Heart left ventricle (tissue), 16 donors: ENCODE measurements at regions not wholly inside any gene's neighbourhood (a gene's known extent, or its start where the extent isn't known, plus 50 kb on each side); places are given as distances from the start of the nearest gene placed in this dataset.

Source experiments
- ATAC-seq, 4 donors: fragments of 200-7000 bp; cut with Tn5 transposase; one replicate each; pipeline ENCODE4 v1.9.1; 2020 to 2022; ENCODE audit warnings: moderate library complexity in 4 of 4, mild to moderate bottlenecking in 3 of 4, moderate number of reproducible peaks in 1 of 4
- DNase-seq, 5 donors: peaks; one replicate each; pipeline ENCODE4 v3.0.0-alpha.2; 2020
- H3K27ac ChIP-seq, 12 donors: fragments of 200-600 bp; sonication (generic) in 4 of 12; one replicate each; pipeline versions ENCODE4 v1.5.0 to v1.8.0; 2016 to 2022; ENCODE audit warnings: mild to moderate bottlenecking in 2 of 12
- H3K27me3 ChIP-seq, 9 donors: fragments of 200-600 bp; sonication (generic) in 2 of 9; one replicate each; pipeline versions ENCODE4 v1.5.1 to v1.8.0; 2016 to 2022; ENCODE audit warnings: mild to moderate bottlenecking in 3 of 9
- H3K36me3 ChIP-seq, 9 donors: fragments of 200-600 bp; sonication (generic) in 2 of 9; one replicate each; pipeline versions ENCODE4 v1.5.0 to v1.8.0; 2018 to 2022; ENCODE audit warnings: mild to moderate bottlenecking in 2 of 9
- H3K4me1 ChIP-seq, 12 donors: fragments of 200-600 bp; sonication (generic) in 4 of 12; one replicate each; pipeline versions ENCODE4 v1.5.0 to v1.8.0; 2016 to 2022; ENCODE audit warnings: mild to moderate bottlenecking in 3 of 12
- H3K4me3 ChIP-seq, 12 donors: fragments of 200-600 bp; sonication (generic) in 4 of 12; one replicate each; pipeline versions ENCODE4 v1.5.0 to v1.8.0; 2017 to 2022; ENCODE audit warnings: mild to moderate bottlenecking in 9 of 12, moderate library complexity in 4 of 12
- H3K9me3 ChIP-seq, 12 donors: fragments of 200-600 bp; sonication (generic) in 4 of 12; one replicate each; pipeline versions ENCODE4 v1.5.0 to v1.8.0; 2016 to 2022; ENCODE audit warnings: mild to moderate bottlenecking in 1 of 12
- POLR2A ChIP-seq, 2 donors: fragments of 450-650 bp; IDR thresholded peaks; one replicate each; pipeline ENCODE4 v1.6.1; 2017; ENCODE audit warnings: antibody characterized with exemption in 2 of 2, mild to moderate bottlenecking in 2 of 2, moderate library complexity in 2 of 2
- WGBS, 4 donors: extraction: QIAGEN DNeasy Blood & Tissue Kit in 2 of 4; methylation state at CpG; one replicate each; pipeline versions ENCODE4 v1.1.5 to v1.1.7; 2013 to 2018; 5-methylcytosine and 5-hydroxymethylcytosine counted together
- intact Hi-C, 10 donors: fragments of 100-400 bp; cut with DNase I; formaldehyde crosslinking; loops; one replicate each; pipeline versions ENCODE4 v1.11.1 to v1.14.2; 2022
- TF ChIP-seq, protein P1 (sequence below), 12 donors: fragments of 200-600 bp; sonication (generic) in 4 of 12; IDR thresholded peaks; one replicate each; pipeline versions ENCODE4 v1.5.0 to v1.8.0; 2018 to 2022; ENCODE audit warnings: antibody characterized with exemption in 12 of 12, mild to moderate bottlenecking in 5 of 12
- donor health status: ischemic (EF 13 %, LVEDD 7.1; RV severe dilation, severe dysfunction).
- donor health status: healthy with polysubstance abuse.
- donor health status: DM: no; HTN: yes; CAD: no.
- donor health status: DM: no; HTN: no; CAD: no.
- donor health status: ischemic (EF 25% LVEDD 6.9; RV normal size, moderate dysfunction).
- donor health status: ischemic (EF 25% LVEDD 5.7; RV mildly dilated, moderate dysfunction).
- donor health status: healthy.
- donor health status: DM: yes; HTN: yes; CAD: no.
- donor health status: ischemic (EF 35%, LVEDD 5.7; RV mildly dilated, moderate dysfunction).
- donor health status: nonischemic (EF 11% LVEDD 7.7; RV severe dilation, severe dysfunction).
- donor health status: DM: yes; HTN: yes; CAD: no.
- donor health status: PGD.
- donor health status: ischemic (EF 29% LVEDD 5.4; RV normal size, mild dysfunction).
- donor health status: nonischemic (EF 23%, LVEDD 6.1; RV moderate dilation, normal function).

DNA sequence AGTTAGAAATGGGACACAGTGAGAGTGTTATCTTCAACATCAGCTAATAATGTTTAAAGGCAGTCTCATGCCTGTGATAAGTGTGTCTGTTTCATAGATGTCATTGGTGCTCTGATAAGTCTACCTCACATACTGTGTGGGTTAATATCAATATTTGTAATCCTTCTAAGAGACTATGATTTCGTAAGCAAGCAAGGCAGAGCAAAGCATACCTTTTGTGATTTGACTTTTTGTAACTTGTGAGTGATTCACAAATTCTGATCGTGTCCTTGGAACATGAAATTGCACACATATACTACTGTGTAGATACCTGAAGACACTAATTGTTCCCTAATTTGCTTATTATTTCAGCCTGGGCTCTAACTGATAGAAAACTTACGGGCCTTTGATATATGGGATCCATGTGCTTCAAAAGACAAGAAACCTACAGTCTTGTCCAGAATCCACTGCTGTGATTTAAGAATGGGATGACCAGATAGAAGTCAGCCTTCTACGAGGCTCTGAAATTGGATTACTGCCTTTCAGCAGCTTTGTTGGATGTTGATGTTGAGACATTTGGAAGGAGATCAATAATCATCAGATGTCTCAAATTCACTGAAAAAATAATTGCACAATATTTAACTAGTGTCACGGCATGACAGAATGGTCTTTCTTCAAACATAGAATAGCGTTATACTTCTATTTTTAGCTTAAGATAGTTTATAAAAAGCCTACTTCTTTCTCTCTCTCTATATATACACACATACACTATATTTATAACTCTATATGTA is 63.2 kb upstream of the KLF6 start:
- TF ChIP-seq, protein P1, sequence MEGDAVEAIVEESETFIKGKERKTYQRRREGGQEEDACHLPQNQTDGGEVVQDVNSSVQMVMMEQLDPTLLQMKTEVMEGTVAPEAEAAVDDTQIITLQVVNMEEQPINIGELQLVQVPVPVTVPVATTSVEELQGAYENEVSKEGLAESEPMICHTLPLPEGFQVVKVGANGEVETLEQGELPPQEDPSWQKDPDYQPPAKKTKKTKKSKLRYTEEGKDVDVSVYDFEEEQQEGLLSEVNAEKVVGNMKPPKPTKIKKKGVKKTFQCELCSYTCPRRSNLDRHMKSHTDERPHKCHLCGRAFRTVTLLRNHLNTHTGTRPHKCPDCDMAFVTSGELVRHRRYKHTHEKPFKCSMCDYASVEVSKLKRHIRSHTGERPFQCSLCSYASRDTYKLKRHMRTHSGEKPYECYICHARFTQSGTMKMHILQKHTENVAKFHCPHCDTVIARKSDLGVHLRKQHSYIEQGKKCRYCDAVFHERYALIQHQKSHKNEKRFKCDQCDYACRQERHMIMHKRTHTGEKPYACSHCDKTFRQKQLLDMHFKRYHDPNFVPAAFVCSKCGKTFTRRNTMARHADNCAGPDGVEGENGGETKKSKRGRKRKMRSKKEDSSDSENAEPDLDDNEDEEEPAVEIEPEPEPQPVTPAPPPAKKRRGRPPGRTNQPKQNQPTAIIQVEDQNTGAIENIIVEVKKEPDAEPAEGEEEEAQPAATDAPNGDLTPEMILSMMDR (IDR thresholded peaks at IDR 0.05), result no peak
- no peak for TF ChIP-seq POLR2A (IDR thresholded peaks at IDR 0.05)
- 76 to 79% (median 77%) methylated on average over 6 of the region's 6 CpGs for WGBS, 4 donors

DNA sequence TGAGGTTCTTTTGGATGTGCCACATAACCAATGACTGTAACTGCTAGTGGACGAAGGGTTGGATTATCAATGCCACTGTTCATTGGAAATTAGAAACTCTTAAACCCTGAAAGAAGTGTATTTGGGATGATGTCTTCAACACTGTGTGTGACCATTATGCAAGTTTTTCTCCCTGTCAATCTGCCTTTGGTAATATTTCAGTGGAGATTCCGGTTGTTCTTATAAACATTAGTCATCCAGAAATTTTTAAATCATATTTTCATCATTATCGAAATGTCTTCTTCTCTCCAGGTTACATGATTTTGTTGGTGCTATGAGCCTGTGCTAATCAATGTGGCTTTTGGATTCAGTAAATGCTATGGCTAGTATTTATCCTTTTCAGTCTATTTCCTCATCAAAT is 61.7 kb upstream of the KLF6 start:
- TF ChIP-seq POLR2A (IDR thresholded peaks at IDR 0.05), result no peak
- TF ChIP-seq, protein P1 (IDR thresholded peaks at IDR 0.05), result no peak
- intact Hi-C loops, result no loop called here
- Histone ChIP-seq H3K36me3 (no peaks in the 10 kb centered on the region), H3K4me1 (peaks cover 0 to 29% (median 1%) of the 10 kb centered on the region in 12 donors), H3K9me3 (no peaks in the 10 kb centered on the region), H3K27me3 (no peaks in the 10 kb centered on the region), H3K4me3 (no peak overlapping the region), H3K27ac (no peak overlapping the region)
- DNase-seq (no peak), ATAC-seq (no peak)
- WGBS, 4 donors, result 97 to 99% (median 98%) methylated on average over 3 of the region's 3 CpGs

More for the DNA sequence above, 63.2 kb upstream of the KLF6 start:
- Histone ChIP-seq H3K4me3 (no peak overlapping the region), H3K36me3 (no peaks in the 10 kb centered on the region), H3K27ac (no peak overlapping the region), H3K9me3 (no peaks in the 10 kb centered on the region), H3K27me3 (no peaks in the 10 kb centered on the region), H3K4me1 (peaks cover 0 to 44% (median 12%) of the 10 kb centered on the region in 12 donors)
- no peak for ATAC-seq
- intact Hi-C loops, result no loop called here
- DNase-seq, result no peak

DNA sequence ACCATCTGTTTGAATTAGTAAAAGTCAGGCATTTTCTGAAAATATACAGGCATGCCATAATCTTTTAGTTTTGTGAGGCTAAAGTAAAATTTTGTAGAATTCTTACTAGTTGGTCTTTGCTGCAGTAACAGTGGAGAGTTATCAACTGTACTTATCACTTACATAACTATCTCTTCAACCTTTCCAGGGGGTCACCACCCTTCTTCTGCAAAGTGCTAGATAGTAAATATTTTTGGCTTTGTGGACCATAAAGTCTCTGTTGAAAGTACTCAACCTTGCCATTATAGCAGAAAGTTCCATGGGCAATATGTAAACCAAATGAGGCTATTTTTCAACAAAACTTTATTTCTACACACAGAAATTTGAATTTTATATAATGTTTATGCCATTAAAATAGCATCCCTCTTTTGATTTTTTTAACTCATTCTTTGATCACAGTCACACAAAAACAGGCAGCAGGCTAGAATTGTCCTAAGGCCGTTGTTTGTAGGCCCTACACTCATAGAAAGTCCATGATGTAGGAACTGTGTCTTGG is 59.5 kb upstream of the KLF6 start:
- TF ChIP-seq POLR2A (IDR thresholded peaks at IDR 0.05), result no peak
- TF ChIP-seq, protein P1 (IDR thresholded peaks at IDR 0.05), result no peak
- no peaks in the 10 kb centered on the region for H3K9me3 ChIP-seq
- no peak overlapping the region for H3K4me3 ChIP-seq
- ATAC-seq, result no peak
- H3K27ac ChIP-seq, result no peak overlapping the region
- no peaks in the 10 kb centered on the region for H3K36me3 ChIP-seq
- no peak for DNase-seq
- no peaks in the 10 kb centered on the region for H3K27me3 ChIP-seq
- intact Hi-C loops, result no loop called here
- WGBS, 4 donors, result 33 to 97% (median 72%) methylated on average over 1 of the region's 1 CpG
- H3K4me1 ChIP-seq, result peaks cover 0 to 12% (median 0%) of the 10 kb centered on the region in 12 donors

DNA sequence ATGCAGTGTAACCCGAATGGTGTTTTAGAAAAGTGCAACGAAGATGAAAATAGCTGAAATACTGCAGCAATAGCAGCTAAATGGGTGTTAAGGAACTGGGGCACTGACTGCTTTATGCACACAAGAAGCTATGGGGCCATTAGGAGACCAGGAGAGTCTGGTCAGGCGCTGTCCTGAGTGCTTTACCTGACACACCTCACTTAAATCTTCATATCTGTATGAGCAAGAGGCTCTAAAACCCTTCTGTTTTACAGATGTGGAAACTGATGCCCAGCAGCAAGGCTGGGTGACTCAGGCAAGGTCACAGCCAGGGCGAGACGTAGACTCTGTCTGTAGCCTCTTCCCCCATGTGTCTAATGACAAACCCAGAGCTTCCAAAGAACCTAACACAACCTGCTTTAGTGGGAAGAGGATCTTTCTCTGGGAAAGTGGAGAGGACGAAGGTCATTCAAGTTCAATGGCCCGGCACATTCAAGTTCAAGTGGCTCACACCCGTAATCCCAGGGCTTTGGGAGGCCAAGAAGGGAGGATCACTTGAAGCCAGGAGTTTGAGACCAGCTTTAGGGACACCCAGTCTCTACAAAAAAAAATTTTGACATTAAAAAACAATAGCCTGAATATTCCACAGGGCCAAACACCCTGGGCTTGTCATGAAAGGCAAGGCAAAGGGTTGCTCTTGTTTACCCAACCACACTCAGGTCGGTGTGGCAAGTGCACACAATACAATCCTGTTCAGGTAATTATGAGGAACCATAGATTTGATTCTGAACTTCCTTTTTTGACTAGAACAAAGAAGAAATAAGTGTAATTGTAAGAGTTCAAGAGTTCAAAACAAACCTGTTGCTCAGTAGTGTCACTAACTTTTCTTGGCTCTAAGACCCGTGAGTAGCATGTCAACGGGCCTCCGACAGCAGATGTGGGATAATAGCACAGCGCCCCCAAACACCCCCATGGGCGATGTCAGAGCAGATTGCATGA is 53.7 kb upstream of the KLF6 start:
- TF ChIP-seq, protein P1 (IDR thresholded peaks at IDR 0.05), result no peak
- TF ChIP-seq POLR2A (IDR thresholded peaks at IDR 0.05), result no peak
- Histone ChIP-seq H3K4me3 (no peak overlapping the region), H3K9me3 (no peaks in the 10 kb centered on the region), H3K4me1 (peaks cover 0 to 20% (median 8%) of the 10 kb centered on the region in 12 donors), H3K27ac (no peak overlapping the region), H3K36me3 (no peaks in the 10 kb centered on the region), H3K27me3 (no peaks in the 10 kb centered on the region)
- intact Hi-C loops, result no loop called here
- ATAC-seq (peak in 1 of 4 donors; percentile 16), DNase-seq (no peak)
- WGBS, 4 donors, result 88 to 91% (median 90%) methylated on average over 14 of the region's 14 CpGs
